IMR-90 (cell line): ENCODE measurements at regions not wholly inside any gene's neighbourhood (a gene's known extent, or its start where the extent isn't known, plus 50 kb on each side); places are given as distances from the start of the nearest gene placed in this dataset.
A peak's percentile ranks its signal among the peaks of the same experiment; 100 is the strongest.

Experiments
- ATAC-seq: fragments of 200-7000 bp; cut with Tn5 transposase; 2 replicates; pipeline ENCODE4 v1.9.1; 2020; ENCODE audit warnings: low read depth, mild to moderate bottlenecking, moderate library complexity
- BruUV-seq: library from RNA; stranded (reverse); fragments of 400-500 nt; replicated peaks from 2 replicates; lab custom pipeline; 2021; lab: Mats Ljungman, UMichigan
- CTCF ChIA-PET: fragments of 300-600 bp; formaldehyde crosslinking; extraction: SDS; loops from one replicate; lab custom pipeline; 2021; ENCODE audit warnings: antibody characterized with exemption; lab: Yijun Ruan, JAX
- POLR2A ChIA-PET: fragments of 300-600 bp; sonication (Branson Sonifier 250); formaldehyde crosslinking; loops from one replicate; lab custom pipeline; 2022; ENCODE audit warnings: antibody characterized with exemption; ENCODE audit not compliant: unreplicated experiment; lab: Charles Lee
- DNase-seq: peaks from one replicate; pipeline ENCODE4 v3.0.0; 2013
- H2AFZ ChIP-seq: replicated peaks from 2 replicates; pipeline ENCODE3; 2013; ENCODE audit warnings: low read length, mild to moderate bottlenecking; ENCODE audit not compliant: poor library complexity
- H2AK5ac ChIP-seq: 2 replicates; pipeline ENCODE4 v1.6.1; 2013; ENCODE audit warnings: low read depth, low read length, inconsistent platforms
- H2AK9ac ChIP-seq: replicated peaks from 2 replicates; pipeline ENCODE3; 2013; ENCODE audit warnings: mild to moderate bottlenecking, low read depth, low read length, moderate library complexity; ENCODE audit not compliant: poor library complexity
- H2BK120ac ChIP-seq: 2 replicates; pipeline ENCODE4 v1.6.1; 2013; ENCODE audit warnings: low read depth, low read length, inconsistent platforms
- H2BK15ac ChIP-seq: 3 replicates; pipeline ENCODE4 v1.6.1; 2013; ENCODE audit warnings: low read depth, low read length, inconsistent platforms
- H2BK20ac ChIP-seq: 2 replicates; pipeline ENCODE4 v1.6.1; 2013; ENCODE audit warnings: low read depth, mild to moderate bottlenecking, inconsistent platforms, low read length, moderate library complexity
- H2BK5ac ChIP-seq: 2 replicates; pipeline ENCODE4 v1.6.1; 2013; ENCODE audit warnings: mild to moderate bottlenecking, low read depth, low read length, inconsistent platforms; ENCODE audit not compliant: poor library complexity, severe bottlenecking
- H3K14ac ChIP-seq: replicated peaks from 2 replicates; pipeline ENCODE4 v1.6.1; 2013; ENCODE audit warnings: low read depth, low read length, inconsistent platforms
- H3K18ac ChIP-seq: 2 replicates; pipeline ENCODE4 v1.6.1; 2013; ENCODE audit warnings: low read depth, low read length, control low read depth
- H3K23ac ChIP-seq: 2 replicates; pipeline ENCODE4 v1.6.1; 2013; ENCODE audit warnings: low read depth, low read length, inconsistent platforms
- H3K27ac ChIP-seq: 2 replicates; pipeline ENCODE4 v1.5.1; 2013; ENCODE audit warnings: mild to moderate bottlenecking, control low read depth, low read length; ENCODE audit not compliant: insufficient read depth
- H3K27me3 ChIP-seq: 2 replicates; pipeline ENCODE4 v1.6.1; 2013; ENCODE audit warnings: low read length; ENCODE audit not compliant: control insufficient read depth, insufficient read depth
- H3K36me3 ChIP-seq: 2 replicates; pipeline ENCODE4 v1.6.1; 2013; ENCODE audit warnings: low read length, mixed read lengths; ENCODE audit not compliant: control insufficient read depth, insufficient read depth
- H3K4ac ChIP-seq: 2 replicates; pipeline ENCODE4 v1.6.1; 2013; ENCODE audit warnings: low read depth, low read length, inconsistent platforms
- H3K4me1 ChIP-seq: 2 replicates; pipeline ENCODE4 v1.6.1; 2013; ENCODE audit warnings: low read length, mixed read lengths; ENCODE audit not compliant: control insufficient read depth, insufficient read depth
- H3K4me2 ChIP-seq: 2 replicates; pipeline ENCODE4 v1.6.1; 2013; ENCODE audit warnings: low read depth, mild to moderate bottlenecking, control low read depth, low read length, moderate library complexity
- H3K4me3 ChIP-seq: 2 replicates; pipeline ENCODE4 v1.5.1; 2013; ENCODE audit warnings: low read depth, mild to moderate bottlenecking, control low read depth, low read length, moderate library complexity; ENCODE audit not compliant: insufficient read depth
- H3K56ac ChIP-seq: 2 replicates; pipeline ENCODE4 v1.6.1; 2013; ENCODE audit warnings: low read length, inconsistent platforms; ENCODE audit not compliant: insufficient read depth; ENCODE audit errors: extremely low read depth
- H3K79me1 ChIP-seq, 2 experiments: 2 replicates each; pipeline ENCODE4 v1.6.1; 2013; ENCODE audit warnings: low read length in 2 of 2, inconsistent platforms in 1 of 2, low read depth in 1 of 2
- H3K9ac ChIP-seq: 2 replicates; pipeline ENCODE4 v1.6.1; 2013; ENCODE audit warnings: low read depth, low read length, control low read depth
- H3K9me1 ChIP-seq: 2 replicates; pipeline ENCODE4 v1.6.1; 2013; ENCODE audit warnings: low read length, inconsistent platforms; ENCODE audit not compliant: insufficient read depth
- H3K9me3 ChIP-seq: 2 replicates; pipeline ENCODE4 v1.6.1; 2013; ENCODE audit warnings: low read length; ENCODE audit not compliant: control insufficient read depth, insufficient read depth
- H4K20me1 ChIP-seq: 2 replicates; pipeline ENCODE4 v1.6.1; 2013; ENCODE audit warnings: low read length, inconsistent platforms; ENCODE audit not compliant: insufficient read depth
- H4K5ac ChIP-seq: 2 replicates; pipeline ENCODE4 v1.6.1; 2013; ENCODE audit warnings: mild to moderate bottlenecking, low read depth, low read length, control low read depth
- H4K8ac ChIP-seq, 2 experiments: 2 replicates each; pipeline ENCODE4 v1.6.1; 2013; ENCODE audit warnings: low read depth in 2 of 2, low read length in 2 of 2, control low read depth in 1 of 2, inconsistent platforms in 1 of 2
- H4K91ac ChIP-seq: 2 replicates; pipeline ENCODE4 v1.6.1; 2013; ENCODE audit warnings: low read depth, low read length, inconsistent platforms; ENCODE audit not compliant: insufficient read depth
- BHLHE40 ChIP-seq: fragments of 150-350 bp; IDR thresholded peaks from 2 replicates; pipeline ENCODE4 v1.6.1; 2016; ENCODE audit warnings: mild to moderate bottlenecking, low read depth, low read length
- CEBPB ChIP-seq: IDR thresholded peaks from 2 replicates; pipeline ENCODE4 v1.6.1; 2012; ENCODE audit warnings: low read depth, low read length, improper control_type of control experiment
- CHD1 ChIP-seq: IDR thresholded peaks from 2 replicates; pipeline ENCODE4 v1.6.1; 2012; ENCODE audit warnings: low read depth, low read length, improper control_type of control experiment
- FOS ChIP-seq: fragments of 150-350 bp; IDR thresholded peaks from 2 replicates; pipeline ENCODE4 v1.6.1; 2016; ENCODE audit warnings: low read depth, low read length
- MAFK ChIP-seq: IDR thresholded peaks from 2 replicates; pipeline ENCODE4 v1.6.1; 2012; ENCODE audit warnings: low read depth, low read length, improper control_type of control experiment
- MAZ ChIP-seq: IDR thresholded peaks from 2 replicates; pipeline ENCODE4 v1.6.1; 2012; ENCODE audit warnings: low read depth, mild to moderate bottlenecking, low read length, improper control_type of control experiment, moderate library complexity, borderline replicate concordance
- NFE2L2 ChIP-seq: fragments of 150-350 bp; IDR thresholded peaks from 2 replicates; pipeline ENCODE4 v1.6.1; 2016; ENCODE audit warnings: low read depth, mild to moderate bottlenecking, low read length
- POLR2A ChIP-seq: IDR thresholded peaks from 2 replicates; pipeline ENCODE4 v1.6.1; 2012; ENCODE audit warnings: mild to moderate bottlenecking, low read depth, low read length
- RFX5 ChIP-seq: IDR thresholded peaks from 2 replicates; pipeline ENCODE4 v1.8.0; 2012; ENCODE audit warnings: low read depth, mild to moderate bottlenecking, low read length, moderate library complexity
- WGBS, 2 experiments: methylation state at CpG; one replicate each; pipeline versions ENCODE4 v1.1.5 to v1.1.7; 2013; ENCODE audit warnings: missing lambda C conversion rate in 2 of 2; ENCODE audit not compliant: insufficient read length in 1 of 2; ENCODE audit errors: extremely low coverage in 2 of 2; 5-methylcytosine and 5-hydroxymethylcytosine counted together
- dilution Hi-C: fragments of 300-500 bp; cut with HindIII; formaldehyde crosslinking; loops from one replicate; pipeline ENCODE4 v1.14.3; 2018; ENCODE audit warnings: low sequenced_read_pairs; ENCODE audit not compliant: unreplicated experiment
- in situ Hi-C: fragments of 300-500 bp; cut with MboI; formaldehyde crosslinking; loops from 3 replicates; pipeline ENCODE4 v1.14.3; 2019; ENCODE audit warnings: low sequenced_read_pairs, inconsistent platforms, mixed read lengths
- intact Hi-C: fragments of 100-400 bp; cut with micrococcal nuclease; formaldehyde crosslinking; loops from 2 replicates; pipeline ENCODE4 v1.10.0; 2022
- TF ChIP-seq, protein P1 (sequence below): fragments of 150-350 bp; IDR thresholded peaks from 2 replicates; pipeline ENCODE4 v1.6.1; 2016; ENCODE audit warnings: low read depth, mild to moderate bottlenecking, low read length, moderate library complexity, borderline replicate concordance

DNA sequence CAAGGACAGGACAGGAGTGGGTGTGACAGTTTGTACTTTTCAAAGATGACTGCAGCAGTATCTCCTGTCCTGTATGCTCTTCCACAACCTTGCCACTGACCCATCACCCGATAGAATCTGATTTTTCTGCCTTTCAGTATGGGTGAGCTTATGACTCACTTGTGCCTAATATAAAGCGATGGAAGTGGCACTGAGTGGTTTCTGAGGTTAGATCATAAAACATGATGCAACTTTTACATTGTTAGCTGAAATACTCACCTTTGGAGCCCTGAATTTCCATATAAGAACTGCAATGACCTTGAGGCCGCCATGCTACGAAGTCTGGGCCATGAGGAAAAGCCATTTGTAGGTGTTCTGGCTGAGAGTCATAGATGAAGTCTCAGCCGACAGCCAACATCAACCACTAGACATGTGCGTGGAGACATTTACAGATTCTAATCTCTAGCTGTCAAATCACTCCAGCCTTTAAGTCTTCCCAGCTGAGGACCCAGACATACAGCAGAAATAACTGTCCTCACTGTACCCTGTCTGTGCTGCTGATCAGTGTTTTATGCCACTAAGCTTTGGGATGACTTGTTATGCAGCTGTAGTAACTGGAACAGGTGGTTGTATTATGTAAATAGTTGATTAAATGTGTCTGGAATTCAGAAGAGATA is 105.9 kb upstream of the ARHGAP20 start:
- intact Hi-C loops (no loop called here), in situ Hi-C loops (no loop called here), dilution Hi-C loops (no loop called here)
- Histone ChIP-seq H4K8ac (no peak overlapping the region; a peak in 1 of 4 replicates), H3K9ac (no peak overlapping the region), H3K27ac (no peak overlapping the region), H3K14ac (no peak overlapping the region; the same call in 1 of the 2 replicates), H2BK5ac (no peak overlapping the region), H4K91ac (no peak overlapping the region; the same call in 1 of the 2 replicates), H3K79me1 (no peaks in the 10 kb centered on the region), H2BK120ac (no peak overlapping the region), H3K27me3 (no peaks in the 10 kb centered on the region), H4K5ac (0 out of 2 replicates have a peak overlapping the region, but pooled peaks have one; percentile 32), H2AK5ac (no peak overlapping the region), H2BK20ac (0 out of 2 replicates have a peak overlapping the region, but pooled peaks have one; percentile 40), H2AK9ac (no peak overlapping the region), H3K23ac (no peak overlapping the region; the same call in 1 of the 2 replicates), H2BK15ac (no peak overlapping the region), H3K18ac (peak overlapping the region; percentile 47; the same call in 1 of the 2 replicates), H3K9me1 (no peaks in the 10 kb centered on the region), H3K9me3 (peaks cover 3% of the 10 kb centered on the region; the same call in 1 of the 2 replicates), H3K56ac (no peak overlapping the region), H3K4me1 (peaks cover 4% of the 10 kb centered on the region), H3K4ac (no peak overlapping the region), H3K4me3 (no peak overlapping the region), H2AFZ (no peak overlapping the region), H4K20me1 (no peaks in the 10 kb centered on the region), H3K36me3 (no peaks in the 10 kb centered on the region), H3K4me2 (no peak overlapping the region)
- TF ChIP-seq MAZ (no peak), MAFK (no peak), FOS (peak; percentile 29; the same call in 1 of the 2 replicates), RFX5 (no peak), POLR2A (no peak), CEBPB (peak; percentile 86), CHD1 (no peak), BHLHE40 (no peak), NFE2L2 (no peak)
- TF ChIP-seq, protein P1, sequence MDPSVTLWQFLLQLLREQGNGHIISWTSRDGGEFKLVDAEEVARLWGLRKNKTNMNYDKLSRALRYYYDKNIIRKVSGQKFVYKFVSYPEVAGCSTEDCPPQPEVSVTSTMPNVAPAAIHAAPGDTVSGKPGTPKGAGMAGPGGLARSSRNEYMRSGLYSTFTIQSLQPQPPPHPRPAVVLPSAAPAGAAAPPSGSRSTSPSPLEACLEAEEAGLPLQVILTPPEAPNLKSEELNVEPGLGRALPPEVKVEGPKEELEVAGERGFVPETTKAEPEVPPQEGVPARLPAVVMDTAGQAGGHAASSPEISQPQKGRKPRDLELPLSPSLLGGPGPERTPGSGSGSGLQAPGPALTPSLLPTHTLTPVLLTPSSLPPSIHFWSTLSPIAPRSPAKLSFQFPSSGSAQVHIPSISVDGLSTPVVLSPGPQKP: no peak
- DNase-seq (peak; percentile 60), ATAC-seq (no peak)
- no CpG with 5 or more reads among the region's 6 CpGs for WGBS, 2 experiments
- ChIA-PET CTCF (no interaction called here), POLR2A (no interaction called here)
- BruUV-seq: no TSS peak
